AG08395 (cell line): ENCODE measurements at regions not wholly inside any gene's neighbourhood (a gene's known extent, or its start where the extent isn't known, plus 50 kb on each side); places are given as distances from the start of the nearest gene placed in this dataset.
"Not testable (repeated sequence)": the region's sequence is repeated elsewhere in the genome, so short reads cannot be mapped to it uniquely, and the experiment has no call there.

Experiments
- DNase-seq: peaks from one replicate; pipeline ENCODE4 v3.0.0; 2012; ENCODE audit warnings: mixed read lengths, low spot score

DNA sequence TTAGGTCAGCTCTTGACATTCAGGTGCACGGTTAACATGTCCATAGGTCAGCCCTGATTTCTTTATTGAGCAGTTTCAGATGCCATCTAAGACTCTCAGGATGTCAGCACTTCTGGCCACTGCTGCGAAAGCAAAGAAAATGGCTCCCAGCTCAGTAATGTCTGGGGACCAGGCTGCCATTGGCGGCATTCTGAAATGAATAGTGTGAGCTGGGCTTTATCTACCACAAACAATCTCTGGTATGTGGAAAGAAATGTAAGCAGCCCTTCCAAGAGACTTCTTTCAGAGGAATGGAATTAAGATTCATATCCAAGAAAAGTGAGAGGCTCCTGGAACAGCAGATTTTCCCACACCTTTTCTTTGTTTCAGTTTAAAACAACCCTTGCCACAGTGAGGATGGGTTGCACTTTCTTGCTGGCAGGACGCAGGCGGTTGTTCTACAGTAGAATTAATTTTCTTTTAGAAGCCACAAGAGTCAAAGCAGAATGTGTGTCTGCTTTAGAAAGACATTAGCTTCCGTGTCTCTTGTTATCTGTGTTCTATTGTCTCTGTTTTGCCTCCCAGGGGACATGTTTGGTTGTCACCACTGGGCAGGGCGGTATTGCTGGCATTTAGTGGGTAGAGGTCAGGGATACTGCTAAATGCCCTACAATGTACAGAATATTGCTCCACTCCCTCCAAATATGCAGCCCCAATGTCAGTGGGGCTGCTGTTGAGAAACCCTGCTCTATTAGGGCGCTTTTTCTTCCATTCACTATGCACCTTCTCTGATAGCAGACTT, 149.9 kb upstream of the ANKH start:
- peak; percentile 87 for DNase-seq

DNA sequence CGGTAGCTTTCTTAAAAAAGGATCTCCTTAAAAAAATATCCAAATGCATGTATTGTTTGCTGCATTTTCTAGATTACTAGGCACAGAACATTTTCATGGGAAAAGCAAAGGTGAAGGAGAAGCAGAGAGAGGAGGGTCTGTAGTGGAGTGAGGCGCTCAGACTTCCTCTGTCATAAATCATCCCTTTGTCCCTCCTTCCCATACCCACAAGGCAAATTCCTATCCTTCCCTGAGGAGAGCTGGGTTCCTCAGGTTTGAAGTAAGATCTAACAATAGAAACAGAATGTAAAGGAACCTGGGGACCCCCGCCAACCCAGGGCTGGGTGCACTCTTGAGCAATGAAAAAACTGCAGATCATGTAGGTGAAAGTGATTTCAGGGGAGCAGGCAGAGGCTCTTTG, 149.2 kb upstream of the ANKH start:
- DNase-seq, result no peak

DNA sequence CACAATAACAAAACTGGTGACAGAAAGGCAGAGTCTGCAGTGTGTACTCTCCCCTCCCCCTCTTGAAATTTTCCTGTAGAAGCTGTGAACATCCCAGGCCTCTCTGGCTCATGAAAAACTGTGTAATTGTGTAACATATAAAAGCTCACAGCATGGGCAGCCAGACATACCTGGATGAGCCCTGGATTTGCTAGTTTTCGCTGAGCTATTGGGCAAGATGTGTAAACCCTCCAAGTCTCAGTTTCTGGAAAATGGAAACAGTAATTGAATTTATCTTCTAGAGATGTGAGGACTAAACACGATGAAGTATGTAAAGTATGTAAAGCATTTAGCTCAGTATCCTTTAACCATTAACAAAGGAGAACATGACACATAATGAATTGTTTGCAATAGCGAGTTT, 143.2 kb upstream of the ANKH start:
- DNase-seq, result peak; percentile 32

DNA sequence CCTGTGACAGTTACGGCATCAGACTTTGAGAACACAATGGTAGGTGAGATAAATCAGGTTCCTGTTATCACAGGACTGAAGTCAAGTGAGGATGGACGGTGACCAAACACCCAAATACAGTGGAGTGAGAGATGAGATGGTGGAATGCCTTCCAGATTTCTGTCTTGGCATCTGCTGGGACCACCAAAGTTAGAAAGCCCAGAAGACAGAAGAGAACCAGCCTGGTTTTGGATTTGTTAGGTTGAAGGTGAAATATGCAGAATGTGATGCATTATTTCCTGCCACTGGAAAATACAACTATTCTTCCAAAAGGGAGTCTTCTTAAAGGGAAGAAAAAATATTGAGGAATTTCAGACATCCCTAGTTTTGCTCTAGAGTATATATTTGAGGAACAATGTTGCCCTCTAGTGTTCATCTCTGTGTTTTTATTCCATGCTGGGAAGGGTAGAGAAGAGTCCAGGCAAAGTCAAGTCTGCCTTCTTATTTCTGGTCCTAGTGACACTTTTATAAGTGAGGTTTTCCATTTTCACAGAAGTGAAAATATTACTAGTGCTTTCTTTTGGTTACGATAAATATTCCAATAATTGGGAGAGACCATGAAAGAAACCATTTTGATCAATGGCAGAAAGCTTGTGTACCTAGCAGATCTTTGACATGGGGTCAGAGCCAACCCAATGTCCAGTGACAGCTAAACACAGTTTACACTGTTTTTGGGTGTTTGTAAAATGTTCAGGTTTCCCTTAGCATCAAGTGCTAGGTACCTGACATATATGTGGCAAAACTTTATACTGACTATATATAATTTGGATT, 142.3 kb upstream of the ANKH start:
- peak; percentile 63 for DNase-seq

DNA sequence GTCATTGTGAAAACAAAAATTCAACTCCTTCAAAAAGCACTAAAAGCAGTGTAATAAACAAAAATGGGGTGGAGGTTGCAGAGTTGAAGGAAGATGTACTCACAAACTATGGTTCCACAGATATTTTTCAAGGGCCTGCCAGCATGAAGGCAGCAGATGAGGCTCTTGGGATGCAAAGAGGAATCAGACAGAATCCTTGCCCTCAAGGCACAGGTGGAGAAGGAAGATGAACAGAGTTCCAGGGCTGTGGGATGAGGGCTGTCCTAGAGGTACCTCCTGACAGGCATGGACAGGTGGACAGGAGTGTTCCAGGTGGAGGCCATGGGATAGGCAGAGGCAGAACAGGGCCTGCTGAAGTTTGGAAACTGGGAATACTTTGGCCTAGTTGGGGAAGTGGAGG, 140.5 kb upstream of the ANKH start:
- DNase-seq, result no peak

DNA sequence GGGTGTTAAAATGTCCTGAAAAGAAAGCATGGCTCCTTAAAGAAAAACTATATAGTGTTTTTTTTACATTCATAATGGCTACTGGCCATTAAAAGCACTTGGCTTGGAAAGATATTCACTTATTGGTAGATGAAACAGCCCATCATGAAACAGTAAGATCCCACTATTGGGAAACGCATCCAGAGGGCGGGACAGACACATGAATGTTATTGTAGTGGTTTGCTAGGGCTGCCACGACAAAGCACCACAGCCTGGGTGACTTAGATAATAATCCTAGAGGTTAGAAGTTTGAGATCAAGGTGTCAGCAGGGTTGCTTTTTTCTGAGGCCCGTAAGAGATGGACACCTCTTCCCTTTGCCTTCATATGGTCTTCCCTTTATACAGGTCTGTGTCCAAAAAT, 139.4 kb upstream of the ANKH start:
- DNase-seq, result no peak

DNA sequence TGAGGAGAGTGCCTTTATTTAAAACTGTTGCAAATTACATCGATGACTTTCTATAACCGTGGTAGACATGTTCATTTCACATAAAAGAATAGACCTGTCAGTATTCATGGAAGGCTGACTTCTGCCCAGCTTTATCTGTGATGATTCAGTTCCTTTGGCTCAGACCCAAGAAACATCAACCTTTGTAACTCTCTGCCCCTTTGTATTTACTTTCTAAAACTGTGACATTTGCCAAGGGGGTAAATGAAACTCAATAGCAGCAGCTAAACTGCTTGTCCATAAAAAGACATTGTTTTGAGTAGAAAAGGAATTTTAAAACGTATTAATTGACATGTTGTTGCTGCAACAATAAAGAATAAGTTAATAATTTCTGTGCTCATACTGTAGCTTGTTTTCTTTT, 137.8 kb upstream of the ANKH start:
- DNase-seq, result peak; percentile 9

DNA sequence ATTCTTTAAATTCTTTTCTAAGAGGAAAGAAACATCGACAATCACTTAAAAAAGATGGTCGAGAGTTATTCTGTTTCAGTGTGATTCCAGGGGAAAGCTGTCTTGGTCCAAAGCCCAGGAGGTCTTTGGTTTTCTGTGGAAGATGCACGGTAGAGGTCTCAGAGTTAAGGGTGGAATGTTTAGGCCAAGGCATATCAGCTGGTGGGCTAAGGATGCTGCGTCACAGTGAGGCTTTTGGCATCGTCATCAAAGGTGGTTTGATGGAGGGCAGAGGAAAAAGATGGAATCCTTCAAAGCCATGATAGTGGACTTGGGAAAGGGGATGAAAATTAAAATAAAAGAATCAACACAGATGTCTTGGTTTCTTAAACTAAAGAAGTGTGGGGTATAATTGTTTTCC, 137.3 kb upstream of the ANKH start:
- no peak for DNase-seq

DNA sequence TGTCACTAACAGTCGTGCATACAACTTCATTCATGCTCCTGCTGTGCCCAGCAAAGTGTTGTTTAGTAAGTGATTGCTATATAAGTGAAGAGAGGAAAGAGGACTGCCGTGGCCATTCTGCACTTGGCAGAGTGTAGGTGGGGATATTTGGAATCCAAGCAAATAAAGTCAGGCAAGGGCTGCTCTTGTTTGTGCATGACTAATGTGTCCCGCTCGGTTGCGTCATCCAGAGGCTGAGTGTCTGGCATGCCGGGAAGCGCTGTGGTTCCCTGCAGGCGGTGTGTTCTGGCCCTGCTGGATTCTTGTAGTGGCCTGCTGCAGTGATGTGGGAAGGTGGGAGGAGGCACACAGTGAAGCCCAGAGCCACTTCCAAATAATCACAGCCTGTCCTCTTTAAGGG, 136.9 kb upstream of the ANKH start:
- DNase-seq, result peak; percentile 93

DNA sequence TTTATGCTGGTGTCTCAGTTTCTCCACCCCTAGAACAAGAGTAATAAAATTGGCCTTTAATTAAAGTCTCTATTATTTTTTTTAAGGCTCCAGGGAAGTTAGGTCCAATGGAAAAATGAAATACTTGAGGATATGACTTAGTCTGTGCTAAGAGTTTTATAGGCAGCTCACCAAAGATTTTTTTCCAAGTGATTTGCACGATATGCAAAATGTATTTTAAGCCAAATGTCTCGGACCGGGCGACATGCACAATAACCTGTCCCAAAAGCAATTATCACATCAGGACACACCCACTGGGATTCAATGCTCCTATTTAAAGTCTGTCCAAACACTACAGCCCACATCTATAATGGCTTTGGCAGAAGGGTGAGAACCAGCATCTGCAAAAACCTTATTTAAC, 136.1 kb upstream of the ANKH start:
- no peak for DNase-seq

DNA sequence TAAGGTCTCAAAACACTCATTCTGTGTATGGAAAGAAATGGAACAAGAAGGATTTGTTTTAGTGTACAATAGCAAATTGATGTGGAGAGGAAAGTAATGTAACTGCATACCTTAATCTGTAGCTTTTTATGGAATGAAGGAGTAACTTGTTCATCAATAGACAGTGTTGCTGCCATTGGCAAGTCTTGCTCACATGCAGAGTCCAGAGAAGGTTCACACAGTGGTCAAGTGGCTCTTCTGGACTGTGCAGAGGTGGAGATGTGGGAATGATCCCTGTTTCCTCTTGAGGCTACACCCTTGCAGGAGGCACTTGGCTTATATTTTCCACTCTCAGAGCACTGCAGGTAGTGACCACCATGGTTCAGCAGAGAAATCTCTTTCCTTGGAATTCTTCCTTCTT, 132.9 kb upstream of the ANKH start:
- no peak for DNase-seq

DNA sequence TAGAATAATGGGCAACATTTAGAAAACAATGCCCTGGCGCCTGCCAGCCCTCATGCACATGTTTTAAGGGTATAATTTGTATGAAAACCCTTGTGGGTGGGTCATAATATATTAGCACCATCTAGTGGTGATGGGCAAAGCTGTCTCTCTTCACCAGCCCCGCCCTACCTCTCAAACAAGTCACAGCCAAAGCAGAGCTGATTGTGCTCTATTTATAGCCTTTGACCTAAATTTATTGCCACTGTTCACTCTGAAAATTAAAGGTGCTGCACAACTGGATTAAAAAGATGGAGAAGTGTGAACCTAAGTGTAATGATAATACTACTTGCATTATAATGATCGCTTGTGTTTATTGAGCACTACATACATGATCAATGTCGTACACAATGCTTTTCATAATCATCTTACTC, 131.9 kb upstream of the ANKH start:
- DNase-seq, result peak; percentile 84

DNA sequence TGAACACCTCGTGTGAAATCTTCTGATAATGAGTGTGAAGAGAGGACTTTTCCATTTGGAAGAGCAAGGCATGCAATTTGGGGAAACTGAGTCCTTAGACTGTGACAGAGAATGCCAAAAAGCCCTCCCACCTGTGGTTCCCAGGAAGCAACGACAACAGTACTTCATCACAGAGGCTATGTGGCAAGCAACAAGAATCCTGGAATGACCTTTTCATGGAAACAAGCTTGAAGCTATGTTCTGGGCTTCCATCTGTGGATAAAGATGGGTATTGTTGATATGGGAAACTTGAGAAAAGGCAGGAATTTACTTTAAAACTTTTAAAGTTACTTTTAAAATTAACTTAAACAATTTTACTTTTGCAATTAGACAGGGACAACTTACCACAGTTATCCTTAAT, 131.2 kb upstream of the ANKH start:
- no peak for DNase-seq

DNA sequence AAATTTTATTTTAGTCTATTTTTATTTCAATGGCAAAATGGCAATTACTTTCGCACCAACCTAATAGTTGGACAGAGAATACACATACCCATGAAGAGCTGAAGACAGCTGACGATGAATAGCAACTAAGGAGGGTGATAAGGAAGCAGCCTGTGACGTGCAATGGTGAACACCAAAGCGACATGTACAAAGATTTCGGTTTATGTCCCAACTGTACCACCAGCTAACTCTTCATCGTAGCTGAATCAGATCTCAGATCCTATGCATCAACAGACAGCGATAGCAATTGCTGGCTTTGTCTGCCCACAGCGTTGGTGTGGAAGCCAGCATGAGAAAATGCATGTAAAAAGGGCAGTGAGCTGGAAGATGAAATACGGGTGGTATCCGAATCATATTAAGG, 130.6 kb upstream of the ANKH start:
- no peak for DNase-seq

DNA sequence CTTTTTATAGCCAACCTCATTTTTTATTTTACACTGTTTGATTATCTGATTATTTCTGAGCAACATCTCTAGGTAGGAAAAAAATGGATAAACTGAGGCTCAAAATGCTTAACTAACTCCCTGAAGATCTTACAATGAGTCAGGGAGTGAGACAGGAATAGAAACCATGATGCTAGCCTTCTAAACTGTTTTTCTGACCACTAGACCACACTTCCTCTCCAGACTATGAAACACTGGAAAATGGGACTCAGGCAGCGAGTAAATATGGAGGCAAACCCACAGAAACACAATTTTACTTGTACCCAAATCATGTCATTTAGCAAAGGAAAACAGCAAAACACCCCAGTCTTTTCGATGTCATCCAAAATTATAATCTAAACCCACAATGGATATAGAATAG, 129.9 kb upstream of the ANKH start:
- no peak for DNase-seq

DNA sequence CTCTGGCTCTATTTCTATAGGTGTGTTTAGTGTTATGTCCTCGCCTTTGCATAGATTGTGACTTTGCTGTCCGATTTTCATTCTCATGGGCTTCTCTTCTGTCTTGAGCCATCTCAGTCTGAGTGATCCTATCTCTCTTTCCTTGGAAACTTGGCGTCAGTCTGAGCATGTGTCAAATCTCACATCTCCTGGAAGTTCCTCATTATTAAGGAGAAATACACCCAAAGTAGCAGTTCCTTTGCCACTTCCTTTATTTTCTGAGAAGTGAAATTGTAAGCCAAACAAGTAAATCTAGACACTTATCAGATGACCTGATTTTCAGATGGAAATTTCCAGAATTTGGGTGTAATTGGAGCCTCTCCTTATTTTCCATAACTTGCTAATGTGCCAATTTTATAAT, 126.9 kb upstream of the ANKH start:
- DNase-seq, result no peak

DNA sequence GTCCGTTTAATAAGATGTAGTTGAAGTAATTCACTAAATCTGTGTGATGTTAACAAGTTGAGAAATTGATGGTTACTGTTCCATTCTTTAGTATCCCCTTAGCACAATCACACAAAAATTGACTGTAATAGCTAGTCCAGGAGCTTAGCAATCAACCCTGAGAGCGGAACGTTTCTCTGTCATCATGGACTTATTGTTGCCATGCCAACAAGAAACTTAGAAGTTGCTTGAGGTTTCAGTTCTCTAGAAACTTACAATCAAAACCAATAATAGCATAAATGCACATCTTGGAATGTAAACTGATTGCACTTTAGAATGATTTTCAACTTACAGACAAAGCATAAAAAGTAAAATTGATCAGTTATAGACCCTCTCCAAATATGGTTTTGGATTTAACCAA, 125.4 kb upstream of the ANKH start:
- DNase-seq, result no peak

DNA sequence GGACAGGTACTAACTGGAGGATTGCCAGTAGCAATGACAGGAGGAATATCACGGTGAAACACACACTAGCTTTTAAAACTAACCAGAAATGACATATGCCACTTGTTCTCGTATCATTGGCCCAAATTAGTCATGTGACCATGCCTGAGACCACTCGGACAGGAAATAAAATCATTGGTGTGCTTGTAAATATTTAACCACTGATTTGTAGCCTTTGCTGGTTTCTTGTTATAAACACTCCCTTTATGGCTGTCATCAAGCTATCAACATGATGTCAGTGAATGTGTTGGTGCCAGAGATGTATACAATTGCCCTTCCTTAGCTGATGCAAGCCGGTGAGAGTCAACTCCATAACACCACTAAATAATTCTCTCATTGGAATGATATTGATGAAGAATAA, 123.7 kb upstream of the ANKH start:
- no peak for DNase-seq

DNA sequence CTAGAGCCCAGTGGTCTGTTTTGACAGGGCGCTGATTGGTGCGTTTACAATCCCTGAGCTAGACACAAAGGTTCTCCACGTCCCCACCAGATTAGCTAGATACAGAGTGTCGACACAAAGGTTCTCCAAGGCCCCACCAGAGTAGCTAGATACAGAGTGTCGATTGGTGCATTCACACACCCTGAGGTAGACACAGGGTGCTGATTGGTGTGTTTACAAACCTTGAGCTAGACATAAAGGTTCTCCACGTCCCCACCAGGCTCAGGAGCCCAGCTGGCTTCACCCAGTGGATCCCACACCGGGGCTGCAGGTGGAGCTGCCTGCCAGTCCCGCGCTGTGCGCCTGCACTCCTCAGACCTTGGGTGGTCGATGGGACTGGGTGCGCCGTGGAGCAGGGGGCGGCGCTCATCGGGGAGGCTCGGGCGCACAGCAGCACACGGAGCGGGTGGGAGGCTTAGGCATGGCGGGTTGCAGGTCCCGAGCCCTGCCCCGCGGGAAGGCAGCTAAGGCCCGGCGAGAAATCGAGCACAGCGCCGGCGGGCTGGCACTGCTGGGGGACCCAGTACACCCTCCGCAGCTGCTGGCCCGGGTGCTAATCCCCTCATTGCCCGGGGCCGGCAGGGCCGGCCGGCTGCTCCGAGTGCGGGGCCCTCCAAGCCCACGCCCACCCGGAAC, 122.0 kb upstream of the ANKH start:
- DNase-seq, result not testable (repeated sequence)

DNA sequence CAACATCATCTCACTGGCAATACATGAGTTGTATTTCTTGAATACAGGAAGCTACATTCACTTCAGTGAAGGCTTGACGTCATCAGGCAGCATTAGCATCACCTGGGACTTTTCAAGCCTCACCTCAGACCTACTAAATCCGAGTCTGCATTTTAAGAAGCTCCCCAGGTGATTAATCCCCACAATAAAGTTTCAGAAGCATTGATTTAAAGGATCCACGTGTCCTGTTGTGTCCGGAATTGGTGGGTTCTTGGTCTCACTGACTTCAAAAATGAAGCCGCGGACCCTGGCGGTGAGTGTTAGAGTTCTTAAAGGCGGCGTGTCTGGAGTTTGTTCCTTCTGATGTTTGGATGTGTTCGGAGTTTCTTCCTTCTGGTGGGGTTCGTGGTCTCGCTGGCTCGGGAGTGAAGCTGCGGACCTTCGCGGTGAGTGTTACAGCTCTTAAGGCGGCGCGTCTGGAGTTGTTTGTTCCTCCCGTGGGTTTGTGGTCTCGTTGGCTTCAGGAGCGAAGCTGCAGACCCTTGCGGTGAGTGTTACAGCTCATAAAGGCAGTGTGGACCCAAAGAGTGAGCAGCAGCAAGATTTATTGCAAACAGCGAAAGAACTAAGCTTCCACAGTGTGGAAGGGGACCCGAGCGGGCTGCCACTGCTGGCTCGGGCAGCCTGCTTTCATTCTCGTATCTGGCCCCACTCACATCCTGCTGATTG, 121.3 kb upstream of the ANKH start:
- DNase-seq, result not testable (repeated sequence)

DNA sequence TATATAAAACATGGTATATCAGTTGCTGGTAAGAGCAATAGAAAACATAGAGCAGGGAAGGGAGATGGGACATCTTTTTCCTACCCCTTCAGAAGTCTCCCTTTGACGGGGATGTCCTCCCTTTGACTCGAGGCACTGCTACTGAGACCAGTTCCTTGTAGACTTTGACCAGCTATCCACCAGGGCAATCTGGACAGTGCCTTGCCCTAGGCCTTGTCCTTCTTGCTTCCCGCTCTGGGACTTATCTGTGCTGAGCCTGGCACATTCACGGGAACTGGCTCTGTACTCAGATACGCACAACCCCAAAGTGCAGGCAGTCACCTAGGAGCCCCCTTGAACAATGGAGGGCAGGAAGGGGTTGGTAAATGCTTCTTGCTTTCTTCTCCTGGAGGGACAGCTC, 116.6 kb upstream of the ANKH start:
- DNase-seq, result no peak

DNA sequence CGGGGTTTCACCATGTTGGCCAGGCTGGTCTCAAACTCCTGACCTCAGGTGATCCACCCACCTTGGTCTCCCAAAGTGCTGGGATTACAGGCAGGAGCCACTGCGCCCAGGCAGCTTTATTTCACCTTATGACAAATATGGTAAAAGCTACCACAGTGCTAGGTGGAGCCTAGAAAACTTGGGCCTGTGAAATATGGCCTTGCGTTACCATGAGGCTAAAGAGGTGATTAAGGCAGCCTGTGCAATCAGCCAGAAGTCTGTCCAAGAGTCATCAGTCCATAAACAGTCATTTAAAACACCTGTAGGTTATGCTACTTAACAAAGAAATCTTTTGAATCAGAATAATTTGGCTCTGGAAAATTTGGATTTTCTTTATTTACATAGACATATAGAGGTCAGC, 114.8 kb upstream of the ANKH start:
- no peak for DNase-seq
